GM23338 (cell line): ENCODE measurements at regions not wholly inside any gene's neighbourhood (a gene's known extent, or its start where the extent isn't known, plus 50 kb on each side); places are given as distances from the start of the nearest gene placed in this dataset.

Source experiments
- ATAC-seq: fragments of 200-7000 bp; cut with Tn5 transposase; 3 replicates; pipeline ENCODE4 v1.9.1; 2020
- DNase-seq: peaks from one replicate; pipeline ENCODE4 v3.0.0-alpha.2; 2015; ENCODE audit warnings: low spot score
- H2AFZ ChIP-seq: fragments of 200-600 bp; sonication (generic); 2 replicates; pipeline ENCODE4 v1.8.0; 2016; ENCODE audit warnings: antibody characterized with exemption, mild to moderate bottlenecking, moderate library complexity
- H3F3A ChIP-seq: fragments of 200-600 bp; sonication (generic); replicated peaks from 2 replicates; pipeline ENCODE4 v1.8.0; 2017; ENCODE audit warnings: antibody characterized with exemption, mixed run types, low read depth
- H3K27ac ChIP-seq: fragments of 200-600 bp; sonication (generic); 2 replicates; pipeline ENCODE4 v1.6.1; 2016; ENCODE audit warnings: low read depth
- H3K27me3 ChIP-seq: fragments of 200-600 bp; sonication (generic); 2 replicates; pipeline ENCODE4 v1.8.0; 2016; ENCODE audit warnings: mild to moderate bottlenecking, mixed run types, moderate library complexity; ENCODE audit not compliant: insufficient read depth
- H3K36me3 ChIP-seq: fragments of 200-600 bp; sonication (generic); 2 replicates; pipeline ENCODE4 v1.8.0; 2016; ENCODE audit warnings: mild to moderate bottlenecking; ENCODE audit not compliant: insufficient read depth
- H3K4me1 ChIP-seq: fragments of 200-600 bp; sonication (generic); 2 replicates; pipeline ENCODE4 v1.8.0; 2016; ENCODE audit warnings: mild to moderate bottlenecking, moderate library complexity; ENCODE audit not compliant: insufficient read depth
- H3K4me2 ChIP-seq: fragments of 200-600 bp; sonication (generic); 2 replicates; pipeline ENCODE4 v1.7.1; 2017; ENCODE audit warnings: mixed run types
- H3K4me3 ChIP-seq: fragments of 200-600 bp; sonication (generic); 2 replicates; pipeline ENCODE4 v1.6.1; 2016; ENCODE audit warnings: mixed run types
- H3K79me2 ChIP-seq: fragments of 200-600 bp; sonication (generic); replicated peaks from 2 replicates; pipeline ENCODE4 v1.8.0; 2017; ENCODE audit warnings: mild to moderate bottlenecking; ENCODE audit not compliant: insufficient read depth
- H3K9me2 ChIP-seq: fragments of 200-600 bp; sonication (generic); 2 replicates; pipeline ENCODE4 v1.8.0; 2017; ENCODE audit not compliant: insufficient read depth
- H4K20me1 ChIP-seq: fragments of 200-600 bp; sonication (generic); replicated peaks from 2 replicates; pipeline ENCODE4 v1.8.0; 2017; ENCODE audit warnings: mild to moderate bottlenecking; ENCODE audit not compliant: insufficient read depth
- H3K27ac Mint-ChIP-seq: 2 replicates; pipeline ENCODE4 v1.8.0; 2020; ENCODE audit warnings: inconsistent platforms, mild to moderate bottlenecking, moderate library complexity, mixed read lengths
- H3K27me3 Mint-ChIP-seq: 3 replicates; pipeline ENCODE4 v1.8.0; 2022; ENCODE audit warnings: low read depth, mild to moderate bottlenecking, moderate library complexity, mixed read lengths, inconsistent platforms; ENCODE audit not compliant: insufficient read depth, poor library complexity
- H3K36me3 Mint-ChIP-seq: 3 replicates; pipeline ENCODE4 v1.8.0; 2021; ENCODE audit warnings: low read depth, mild to moderate bottlenecking, inconsistent platforms, moderate library complexity, mixed read lengths
- H3K4me1 Mint-ChIP-seq: 3 replicates; pipeline ENCODE4 v1.8.0; 2020; ENCODE audit warnings: mild to moderate bottlenecking, inconsistent platforms, mixed read lengths
- H3K4me3 Mint-ChIP-seq: 3 replicates; pipeline ENCODE4 v1.8.0; 2021; ENCODE audit warnings: moderate library complexity, mild to moderate bottlenecking, inconsistent platforms, mixed read lengths
- H3K9me3 Mint-ChIP-seq: 3 replicates; pipeline ENCODE4 v1.8.0; 2020; ENCODE audit warnings: moderate library complexity, mild to moderate bottlenecking, inconsistent platforms, mixed read lengths
- CREB1 ChIP-seq: fragments of 250-450 bp; sonication (Bioruptor Pico); IDR thresholded peaks from 2 replicates; pipeline ENCODE4 v1.5.0; 2020; ENCODE audit warnings: low read depth, mild to moderate bottlenecking, moderate library complexity
- POLR2AphosphoS5 ChIP-seq: IDR thresholded peaks from 2 replicates; pipeline ENCODE4 v1.6.1; 2016; ENCODE audit warnings: antibody characterized with exemption, low read depth
- ZNF114 ChIP-seq: fragments of 250-450 bp; sonication (Bioruptor Pico); IDR thresholded peaks from 2 replicates; pipeline ENCODE4 v1.5.0; 2020; ENCODE audit warnings: mild to moderate bottlenecking, moderate library complexity
- TF ChIP-seq, protein P1 (sequence below), 2 experiments: fragments of 200-600 bp in 1 of 2; sonication (generic) in 1 of 2; conservative IDR thresholded peaks; 2 replicates each; pipeline versions ENCODE4 v1.5.1 to v1.6.1; 2016 to 2017; ENCODE audit warnings: antibody characterized with exemption in 2 of 2, low read depth in 2 of 2, mild to moderate bottlenecking in 2 of 2, moderate library complexity in 1 of 2
- TF ChIP-seq, protein P2 (sequence below): IDR thresholded peaks from 2 replicates; pipeline ENCODE4 v1.6.1; 2016; ENCODE audit warnings: antibody characterized with exemption
- TF ChIP-seq, protein P3 (sequence below): fragments of 250-450 bp; sonication (Bioruptor Pico); IDR thresholded peaks from 2 replicates; pipeline ENCODE4 v1.5.0; 2020; ENCODE audit warnings: mild to moderate bottlenecking, moderate library complexity
- TF ChIP-seq, protein P4 (sequence below): IDR thresholded peaks from one replicate; pipeline ENCODE4 v1.6.1; 2018; ENCODE audit warnings: antibody characterized with exemption; ENCODE audit not compliant: unreplicated experiment

DNA sequence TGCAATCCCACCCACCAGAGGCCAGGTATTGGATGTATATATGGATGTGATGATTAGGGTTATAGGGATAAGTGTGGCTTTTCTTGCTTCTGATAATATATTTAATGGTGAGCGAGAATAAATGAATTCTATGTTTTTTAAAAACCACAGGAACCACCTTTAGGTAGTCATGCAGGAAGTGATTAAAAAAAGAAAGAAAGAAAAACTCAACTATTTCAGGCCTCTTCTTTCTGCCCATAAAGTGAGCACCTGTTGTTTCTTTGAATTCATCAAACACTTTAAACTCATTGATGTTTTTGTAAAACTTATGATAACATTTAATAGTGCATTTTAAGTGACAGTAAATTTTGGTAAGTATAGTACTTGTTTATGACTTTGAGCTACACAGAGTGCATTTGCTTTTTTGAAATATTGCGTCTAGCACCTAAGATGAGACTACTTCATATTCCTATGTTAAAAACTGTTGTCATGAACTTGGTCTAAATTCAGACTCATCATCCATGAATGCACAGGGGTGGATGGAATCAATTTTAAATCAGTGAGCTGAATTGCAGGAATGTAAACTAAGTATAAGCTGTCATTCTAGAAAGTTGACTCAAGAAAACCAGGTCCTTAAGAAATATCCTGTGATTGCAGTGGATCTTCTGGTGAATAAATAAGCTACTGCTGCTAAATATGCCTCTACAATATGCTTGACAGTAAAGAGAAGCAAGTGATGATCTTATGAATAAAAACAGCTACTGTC, 764.4 kb upstream of the NECTIN3 start:
- no peaks in the 10 kb centered on the region for H3K27me3 ChIP-seq
- ATAC-seq = no peak
- no peak overlapping the region for H3K4me3 ChIP-seq
- H2AFZ ChIP-seq = peak overlapping the region; percentile 54; the same call in 1 of the 2 replicates
- Mint-ChIP-seq H3K9me3 (no peaks in the 10 kb centered on the region), H3K4me3 (no peak overlapping the region), H3K36me3 (no peaks in the 10 kb centered on the region), H3K27me3 (peaks cover 3% of the 10 kb centered on the region), H3K4me1 (no peaks in the 10 kb centered on the region; the same call in 2 of the 3 replicates), H3K27ac (no peak overlapping the region)
- H3F3A ChIP-seq = no peaks in the 10 kb centered on the region
- H3K4me1 ChIP-seq = no peaks in the 10 kb centered on the region
- H3K27ac ChIP-seq = no peak overlapping the region
- no peaks in the 10 kb centered on the region for H3K36me3 ChIP-seq
- TF ChIP-seq, protein P1, sequence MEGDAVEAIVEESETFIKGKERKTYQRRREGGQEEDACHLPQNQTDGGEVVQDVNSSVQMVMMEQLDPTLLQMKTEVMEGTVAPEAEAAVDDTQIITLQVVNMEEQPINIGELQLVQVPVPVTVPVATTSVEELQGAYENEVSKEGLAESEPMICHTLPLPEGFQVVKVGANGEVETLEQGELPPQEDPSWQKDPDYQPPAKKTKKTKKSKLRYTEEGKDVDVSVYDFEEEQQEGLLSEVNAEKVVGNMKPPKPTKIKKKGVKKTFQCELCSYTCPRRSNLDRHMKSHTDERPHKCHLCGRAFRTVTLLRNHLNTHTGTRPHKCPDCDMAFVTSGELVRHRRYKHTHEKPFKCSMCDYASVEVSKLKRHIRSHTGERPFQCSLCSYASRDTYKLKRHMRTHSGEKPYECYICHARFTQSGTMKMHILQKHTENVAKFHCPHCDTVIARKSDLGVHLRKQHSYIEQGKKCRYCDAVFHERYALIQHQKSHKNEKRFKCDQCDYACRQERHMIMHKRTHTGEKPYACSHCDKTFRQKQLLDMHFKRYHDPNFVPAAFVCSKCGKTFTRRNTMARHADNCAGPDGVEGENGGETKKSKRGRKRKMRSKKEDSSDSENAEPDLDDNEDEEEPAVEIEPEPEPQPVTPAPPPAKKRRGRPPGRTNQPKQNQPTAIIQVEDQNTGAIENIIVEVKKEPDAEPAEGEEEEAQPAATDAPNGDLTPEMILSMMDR (conservative IDR thresholded peaks at IDR 0.05; ENCODE audit: low read depth in 2 of 2) = no peak
- no peak for TF ChIP-seq CREB1 (CRISPR knock-in tag)
- no peak for TF ChIP-seq ZNF114 (CRISPR knock-in tag)
- TF ChIP-seq POLR2AphosphoS5 = no peak
- TF ChIP-seq, protein P2, sequence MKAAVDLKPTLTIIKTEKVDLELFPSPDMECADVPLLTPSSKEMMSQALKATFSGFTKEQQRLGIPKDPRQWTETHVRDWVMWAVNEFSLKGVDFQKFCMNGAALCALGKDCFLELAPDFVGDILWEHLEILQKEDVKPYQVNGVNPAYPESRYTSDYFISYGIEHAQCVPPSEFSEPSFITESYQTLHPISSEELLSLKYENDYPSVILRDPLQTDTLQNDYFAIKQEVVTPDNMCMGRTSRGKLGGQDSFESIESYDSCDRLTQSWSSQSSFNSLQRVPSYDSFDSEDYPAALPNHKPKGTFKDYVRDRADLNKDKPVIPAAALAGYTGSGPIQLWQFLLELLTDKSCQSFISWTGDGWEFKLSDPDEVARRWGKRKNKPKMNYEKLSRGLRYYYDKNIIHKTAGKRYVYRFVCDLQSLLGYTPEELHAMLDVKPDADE = no peak
- TF ChIP-seq, protein P3, sequence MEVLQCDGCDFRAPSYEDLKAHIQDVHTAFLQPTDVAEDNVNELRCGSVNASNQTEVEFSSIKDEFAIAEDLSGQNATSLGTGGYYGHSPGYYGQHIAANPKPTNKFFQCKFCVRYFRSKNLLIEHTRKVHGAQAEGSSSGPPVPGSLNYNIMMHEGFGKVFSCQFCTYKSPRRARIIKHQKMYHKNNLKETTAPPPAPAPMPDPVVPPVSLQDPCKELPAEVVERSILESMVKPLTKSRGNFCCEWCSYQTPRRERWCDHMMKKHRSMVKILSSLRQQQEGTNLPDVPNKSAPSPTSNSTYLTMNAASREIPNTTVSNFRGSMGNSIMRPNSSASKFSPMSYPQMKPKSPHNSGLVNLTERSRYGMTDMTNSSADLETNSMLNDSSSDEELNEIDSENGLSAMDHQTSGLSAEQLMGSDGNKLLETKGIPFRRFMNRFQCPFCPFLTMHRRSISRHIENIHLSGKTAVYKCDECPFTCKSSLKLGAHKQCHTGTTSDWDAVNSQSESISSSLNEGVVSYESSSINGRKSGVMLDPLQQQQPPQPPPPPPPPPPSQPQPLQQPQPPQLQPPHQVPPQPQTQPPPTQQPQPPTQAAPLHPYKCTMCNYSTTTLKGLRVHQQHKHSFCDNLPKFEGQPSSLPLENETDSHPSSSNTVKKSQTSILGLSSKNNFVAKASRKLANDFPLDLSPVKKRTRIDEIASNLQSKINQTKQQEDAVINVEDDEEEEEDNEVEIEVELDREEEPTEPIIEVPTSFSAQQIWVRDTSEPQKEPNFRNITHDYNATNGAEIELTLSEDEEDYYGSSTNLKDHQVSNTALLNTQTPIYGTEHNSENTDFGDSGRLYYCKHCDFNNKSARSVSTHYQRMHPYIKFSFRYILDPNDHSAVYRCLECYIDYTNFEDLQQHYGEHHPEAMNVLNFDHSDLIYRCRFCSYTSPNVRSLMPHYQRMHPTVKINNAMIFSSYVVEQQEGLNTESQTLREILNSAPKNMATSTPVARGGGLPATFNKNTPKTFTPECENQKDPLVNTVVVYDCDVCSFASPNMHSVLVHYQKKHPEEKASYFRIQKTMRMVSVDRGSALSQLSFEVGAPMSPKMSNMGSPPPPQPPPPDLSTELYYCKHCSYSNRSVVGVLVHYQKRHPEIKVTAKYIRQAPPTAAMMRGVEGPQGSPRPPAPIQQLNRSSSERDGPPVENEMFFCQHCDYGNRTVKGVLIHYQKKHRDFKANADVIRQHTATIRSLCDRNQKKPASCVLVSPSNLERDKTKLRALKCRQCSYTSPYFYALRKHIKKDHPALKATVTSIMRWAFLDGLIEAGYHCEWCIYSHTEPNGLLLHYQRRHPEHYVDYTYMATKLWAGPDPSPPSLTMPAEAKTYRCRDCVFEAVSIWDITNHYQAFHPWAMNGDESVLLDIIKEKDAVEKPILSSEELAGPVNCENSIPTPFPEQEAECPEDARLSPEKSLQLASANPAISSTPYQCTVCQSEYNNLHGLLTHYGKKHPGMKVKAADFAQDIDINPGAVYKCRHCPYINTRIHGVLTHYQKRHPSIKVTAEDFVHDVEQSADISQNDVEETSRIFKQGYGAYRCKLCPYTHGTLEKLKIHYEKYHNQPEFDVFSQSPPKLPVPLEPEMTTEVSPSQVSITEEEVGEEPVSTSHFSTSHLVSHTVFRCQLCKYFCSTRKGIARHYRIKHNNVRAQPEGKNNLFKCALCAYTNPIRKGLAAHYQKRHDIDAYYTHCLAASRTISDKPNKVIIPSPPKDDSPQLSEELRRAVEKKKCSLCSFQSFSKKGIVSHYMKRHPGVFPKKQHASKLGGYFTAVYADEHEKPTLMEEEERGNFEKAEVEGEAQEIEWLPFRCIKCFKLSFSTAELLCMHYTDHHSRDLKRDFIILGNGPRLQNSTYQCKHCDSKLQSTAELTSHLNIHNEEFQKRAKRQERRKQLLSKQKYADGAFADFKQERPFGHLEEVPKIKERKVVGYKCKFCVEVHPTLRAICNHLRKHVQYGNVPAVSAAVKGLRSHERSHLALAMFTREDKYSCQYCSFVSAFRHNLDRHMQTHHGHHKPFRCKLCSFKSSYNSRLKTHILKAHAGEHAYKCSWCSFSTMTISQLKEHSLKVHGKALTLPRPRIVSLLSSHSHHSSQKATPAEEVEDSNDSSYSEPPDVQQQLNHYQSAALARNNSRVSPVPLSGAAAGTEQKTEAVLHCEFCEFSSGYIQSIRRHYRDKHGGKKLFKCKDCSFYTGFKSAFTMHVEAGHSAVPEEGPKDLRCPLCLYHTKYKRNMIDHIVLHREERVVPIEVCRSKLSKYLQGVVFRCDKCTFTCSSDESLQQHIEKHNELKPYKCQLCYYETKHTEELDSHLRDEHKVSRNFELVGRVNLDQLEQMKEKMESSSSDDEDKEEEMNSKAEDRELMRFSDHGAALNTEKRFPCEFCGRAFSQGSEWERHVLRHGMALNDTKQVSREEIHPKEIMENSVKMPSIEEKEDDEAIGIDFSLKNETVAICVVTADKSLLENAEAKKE (CRISPR knock-in tag) = no peak
- TF ChIP-seq, protein P4, sequence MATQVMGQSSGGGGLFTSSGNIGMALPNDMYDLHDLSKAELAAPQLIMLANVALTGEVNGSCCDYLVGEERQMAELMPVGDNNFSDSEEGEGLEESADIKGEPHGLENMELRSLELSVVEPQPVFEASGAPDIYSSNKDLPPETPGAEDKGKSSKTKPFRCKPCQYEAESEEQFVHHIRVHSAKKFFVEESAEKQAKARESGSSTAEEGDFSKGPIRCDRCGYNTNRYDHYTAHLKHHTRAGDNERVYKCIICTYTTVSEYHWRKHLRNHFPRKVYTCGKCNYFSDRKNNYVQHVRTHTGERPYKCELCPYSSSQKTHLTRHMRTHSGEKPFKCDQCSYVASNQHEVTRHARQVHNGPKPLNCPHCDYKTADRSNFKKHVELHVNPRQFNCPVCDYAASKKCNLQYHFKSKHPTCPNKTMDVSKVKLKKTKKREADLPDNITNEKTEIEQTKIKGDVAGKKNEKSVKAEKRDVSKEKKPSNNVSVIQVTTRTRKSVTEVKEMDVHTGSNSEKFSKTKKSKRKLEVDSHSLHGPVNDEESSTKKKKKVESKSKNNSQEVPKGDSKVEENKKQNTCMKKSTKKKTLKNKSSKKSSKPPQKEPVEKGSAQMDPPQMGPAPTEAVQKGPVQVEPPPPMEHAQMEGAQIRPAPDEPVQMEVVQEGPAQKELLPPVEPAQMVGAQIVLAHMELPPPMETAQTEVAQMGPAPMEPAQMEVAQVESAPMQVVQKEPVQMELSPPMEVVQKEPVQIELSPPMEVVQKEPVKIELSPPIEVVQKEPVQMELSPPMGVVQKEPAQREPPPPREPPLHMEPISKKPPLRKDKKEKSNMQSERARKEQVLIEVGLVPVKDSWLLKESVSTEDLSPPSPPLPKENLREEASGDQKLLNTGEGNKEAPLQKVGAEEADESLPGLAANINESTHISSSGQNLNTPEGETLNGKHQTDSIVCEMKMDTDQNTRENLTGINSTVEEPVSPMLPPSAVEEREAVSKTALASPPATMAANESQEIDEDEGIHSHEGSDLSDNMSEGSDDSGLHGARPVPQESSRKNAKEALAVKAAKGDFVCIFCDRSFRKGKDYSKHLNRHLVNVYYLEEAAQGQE = no peak
- no peak overlapping the region for H3K4me2 ChIP-seq
- no peaks in the 10 kb centered on the region for H3K79me2 ChIP-seq
- H3K9me2 ChIP-seq = peaks cover 9% of the 10 kb centered on the region
- H4K20me1 ChIP-seq = no peaks in the 10 kb centered on the region
- no peak for DNase-seq
